ENCODE measurements at regions not wholly inside any gene's neighbourhood (a gene's known extent, or its start where the extent isn't known, plus 50 kb on each side); places are given as distances from the start of the nearest gene placed in this dataset.

- no peak for TF ChIP-seq CTCF (conservative IDR thresholded peaks at IDR 0.05)
- no peak for TF ChIP-seq EZH2 (IDR thresholded peaks at IDR 0.05; ENCODE audit: low read depth)
Observed at GRCh38 chr9:27638716-27639115, 65.4 kb upstream of the C9orf72 start.

Measured in PC-9 (cell line).